ENCODE measurements at regions not wholly inside any gene's neighbourhood (a gene's known extent, or its start where the extent isn't known, plus 50 kb on each side); places are given as distances from the start of the nearest gene placed in this dataset.
A peak's percentile ranks its signal among the peaks of the same experiment; 100 is the strongest.

- H3K4me3 ChIP-seq = no peak overlapping the region
- no peaks in the 10 kb centered on the region for H3K9me3 ChIP-seq (ENCODE audit: low read depth)
- Mint-ChIP-seq H3K27ac (no peak overlapping the region), H3K36me3 (no peaks in the 10 kb centered on the region), H3K9me3 (peaks cover 2% of the 10 kb centered on the region), H3K4me1 (peaks cover 16% of the 10 kb centered on the region), H3K4me3 (no peak overlapping the region), H3K27me3 (ENCODE audit: insufficient read depth, low read depth) (peaks cover 3% of the 10 kb centered on the region)
- H3K27me3 ChIP-seq = peaks cover 41% of the 10 kb centered on the region
- TF ChIP-seq CTCF (IDR thresholded peaks at IDR 0.05) (no peak), EZH2 (IDR thresholded peaks at IDR 0.05) (no peak), EZH2phosphoT487 (IDR thresholded peaks at IDR 0.05) (no peak)
- no peak for DNase-seq (ENCODE audit: low spot score)
- no peak overlapping the region for H3K9ac ChIP-seq
- H3F3A ChIP-seq (ENCODE audit: low read depth) = peaks cover 6% of the 10 kb centered on the region
- no peaks in the 10 kb centered on the region for H3K79me2 ChIP-seq (ENCODE audit: low read depth)
- H3K27ac ChIP-seq = no peak overlapping the region
- H3K4me2 ChIP-seq = no peak overlapping the region
- H3K36me3 ChIP-seq = no peaks in the 10 kb centered on the region
- H2AFZ ChIP-seq (replicated peaks) = no peak overlapping the region
- peaks cover 17% of the 10 kb centered on the region for H3K4me1 ChIP-seq
- no peaks in the 10 kb centered on the region for H4K20me1 ChIP-seq (ENCODE audit: low read depth)
Measured at GRCh38 chr11:30753994-30754393, 167.8 kb upstream of the MPPED2 start.

- H3K4me3 Mint-ChIP-seq = no peak overlapping the region
Measured at GRCh38 chr11:30753504-30753903, 167.4 kb upstream of the MPPED2 start.

GRCh38 chr11:30749268-30749667 lies 163.1 kb upstream of the MPPED2 start:
- peaks cover 3% of the 10 kb centered on the region for H3K27me3 Mint-ChIP-seq (ENCODE audit: insufficient read depth, low read depth)
- no peak overlapping the region for H3K27ac ChIP-seq
- peak overlapping the region; percentile 69 for H3K4me2 ChIP-seq
- H3K27ac Mint-ChIP-seq = no peak overlapping the region
- H3F3A ChIP-seq (ENCODE audit: low read depth) = peaks cover 7% of the 10 kb centered on the region
- peaks cover 81% of the 10 kb centered on the region for H3K27me3 ChIP-seq
- no peaks in the 10 kb centered on the region for H3K9me3 ChIP-seq (ENCODE audit: low read depth)
- H3K36me3 Mint-ChIP-seq = no peaks in the 10 kb centered on the region
- H3K9ac ChIP-seq = no peak overlapping the region
- no peak overlapping the region for H2AFZ ChIP-seq (replicated peaks)
- peaks cover 18% of the 10 kb centered on the region for H3K4me1 Mint-ChIP-seq
- no peaks in the 10 kb centered on the region for H3K79me2 ChIP-seq (ENCODE audit: low read depth)
- H3K4me3 ChIP-seq = no peak overlapping the region
- no peak overlapping the region for H3K4me3 Mint-ChIP-seq
- peaks cover 25% of the 10 kb centered on the region for H3K4me1 ChIP-seq
- no peaks in the 10 kb centered on the region for H3K36me3 ChIP-seq
- peak; percentile 74 for DNase-seq (ENCODE audit: low spot score)
- no peaks in the 10 kb centered on the region for H4K20me1 ChIP-seq (ENCODE audit: low read depth)
- H3K9me3 Mint-ChIP-seq = peaks cover 5% of the 10 kb centered on the region
- no peak for TF ChIP-seq EZH2phosphoT487 (IDR thresholded peaks at IDR 0.05)
- TF ChIP-seq EZH2 (IDR thresholded peaks at IDR 0.05) = no peak
- no peak for TF ChIP-seq CTCF (IDR thresholded peaks at IDR 0.05)

More at GRCh38 chr11:30753504-30753903, 167.4 kb upstream of the MPPED2 start:
- no peak for TF ChIP-seq EZH2 (IDR thresholded peaks at IDR 0.05)
- TF ChIP-seq EZH2phosphoT487 (IDR thresholded peaks at IDR 0.05) = no peak
- TF ChIP-seq CTCF (IDR thresholded peaks at IDR 0.05) = no peak
- Mint-ChIP-seq H3K27ac (no peak overlapping the region), H3K36me3 (no peaks in the 10 kb centered on the region), H3K9me3 (peaks cover 2% of the 10 kb centered on the region), H3K4me1 (peaks cover 18% of the 10 kb centered on the region), H3K27me3 (ENCODE audit: insufficient read depth, low read depth) (peaks cover 3% of the 10 kb centered on the region)
- no peak for DNase-seq (ENCODE audit: low spot score)
- H3F3A ChIP-seq (ENCODE audit: low read depth) = peaks cover 7% of the 10 kb centered on the region
- no peak overlapping the region for H3K27ac ChIP-seq
- no peaks in the 10 kb centered on the region for H3K79me2 ChIP-seq (ENCODE audit: low read depth)
- H3K4me1 ChIP-seq = peaks cover 22% of the 10 kb centered on the region
- H3K27me3 ChIP-seq = peaks cover 46% of the 10 kb centered on the region
- H3K9me3 ChIP-seq (ENCODE audit: low read depth) = no peaks in the 10 kb centered on the region
- H3K4me2 ChIP-seq = no peak overlapping the region
- no peak overlapping the region for H2AFZ ChIP-seq (replicated peaks)
- no peak overlapping the region for H3K9ac ChIP-seq
- H3K36me3 ChIP-seq = no peaks in the 10 kb centered on the region
- no peaks in the 10 kb centered on the region for H4K20me1 ChIP-seq (ENCODE audit: low read depth)
- no peak overlapping the region for H3K4me3 ChIP-seq

Measured in neural progenitor cell (in vitro differentiated cells).